Ascending aorta (tissue), 2 donors: ENCODE measurements at regions not wholly inside any gene's neighbourhood (a gene's known extent, or its start where the extent isn't known, plus 50 kb on each side); places are given as distances from the start of the nearest gene placed in this dataset.
"Not testable (repeated sequence)": the region's sequence is repeated elsewhere in the genome, so short reads cannot be mapped to it uniquely, and the experiment has no call there.

Source experiments
- DNase-seq, 2 donors: peaks; one replicate each; pipeline ENCODE4 v3.0.0-alpha.2; 2019; ENCODE audit warnings: low spot score in 2 of 2
- H3K27ac ChIP-seq, 2 donors: fragments of 200-600 bp; sonication (generic); one replicate each; pipeline ENCODE4 v1.5.1; 2016 to 2017; ENCODE audit warnings: mild to moderate bottlenecking in 1 of 2
- H3K27me3 ChIP-seq: fragments of 200-600 bp; sonication (generic); one replicate; pipeline ENCODE4 v1.5.1; 2017
- H3K36me3 ChIP-seq, 2 donors: fragments of 200-600 bp; sonication (generic); one replicate each; pipeline ENCODE4 v1.5.1; 2016
- H3K4me1 ChIP-seq, 2 donors: fragments of 200-600 bp; sonication (generic); one replicate each; pipeline ENCODE4 v1.5.1; 2016 to 2017; ENCODE audit warnings: mild to moderate bottlenecking in 1 of 2
- H3K4me3 ChIP-seq, 2 donors: fragments of 200-600 bp; sonication (generic); one replicate each; pipeline ENCODE4 v1.5.1; 2016 to 2017; ENCODE audit warnings: mild to moderate bottlenecking in 1 of 2
- H3K9me3 ChIP-seq, 2 donors: fragments of 200-600 bp; sonication (generic); one replicate each; pipeline ENCODE4 v1.5.1; 2016
- CTCF ChIP-seq, 3 experiments: fragments of 200-600 bp in 2 of 3; fragments of 450-650 bp in 1 of 3; sonication (generic) in 2 of 3; IDR thresholded peaks; one replicate each; pipeline ENCODE4 v1.5.1; 2016 to 2019; ENCODE audit warnings: antibody characterized with exemption in 3 of 3, mild to moderate bottlenecking in 1 of 3, moderate library complexity in 1 of 3
- intact Hi-C: fragments of 100-400 bp; cut with DNase I; formaldehyde crosslinking; loops from one replicate; pipeline ENCODE4 v1.15.1; 2023

DNA sequence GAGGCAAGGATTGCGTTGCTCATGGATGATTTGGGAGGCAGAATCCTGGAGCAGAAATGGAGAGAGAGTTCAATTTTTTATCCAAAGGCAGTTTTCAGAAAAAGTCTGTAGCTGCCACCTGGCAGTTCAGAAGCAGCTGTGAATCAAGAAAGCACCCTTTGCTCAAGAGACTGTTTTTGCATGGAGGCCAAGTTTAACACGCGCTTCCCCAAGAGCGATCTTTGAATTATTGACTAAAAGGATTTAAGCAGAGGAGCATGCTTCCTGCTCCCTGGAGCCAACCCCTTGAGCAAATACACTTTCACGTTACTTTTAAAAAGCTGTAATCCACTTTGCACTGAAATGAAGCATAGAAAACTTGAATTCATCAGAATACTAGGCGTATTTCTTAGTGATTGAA, 252.4 kb downstream of the RNF144A start:
- no peak overlapping the region for H3K4me3 ChIP-seq
- H3K36me3 ChIP-seq = no peaks in the 10 kb centered on the region
- no peak for TF ChIP-seq CTCF (IDR thresholded peaks at IDR 0.05)
- no peaks in the 10 kb centered on the region for H3K27me3 ChIP-seq
- intact Hi-C loops = no loop called here
- no peak for DNase-seq
- H3K27ac ChIP-seq = no peak overlapping the region
- no peaks in the 10 kb centered on the region for H3K4me1 ChIP-seq
- no peaks in the 10 kb centered on the region for H3K9me3 ChIP-seq

DNA sequence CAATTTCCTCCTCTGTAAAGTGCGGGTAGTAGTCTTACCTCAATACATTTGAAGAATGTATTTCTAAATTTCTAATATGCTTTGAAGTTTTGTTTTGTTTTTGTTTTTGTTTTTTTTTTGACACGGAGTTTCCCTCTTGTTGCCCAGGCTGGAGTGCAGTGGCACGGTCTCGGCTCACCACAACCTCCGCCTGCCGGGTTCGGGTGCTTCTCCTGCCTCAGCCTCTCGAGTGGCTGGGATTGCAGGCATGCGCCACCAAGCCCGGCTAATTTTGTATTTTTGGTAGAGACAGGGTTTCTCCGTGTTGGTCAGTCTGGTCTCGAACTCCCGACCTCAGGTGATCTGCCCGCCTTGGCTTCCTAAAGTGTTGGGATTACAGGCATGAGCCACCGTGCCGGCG, 261.8 kb downstream of the RNF144A start:
- DNase-seq, H3K4me1 ChIP-seq, H3K4me3 ChIP-seq, H3K27me3 ChIP-seq, H3K9me3 ChIP-seq, H3K27ac ChIP-seq, H3K36me3 ChIP-seq, intact Hi-C loops: not testable (repeated sequence)

- Histone ChIP-seq H3K4me3 (no peak overlapping the region), H3K27me3 (no peaks in the 10 kb centered on the region), H3K9me3 (no peaks in the 10 kb centered on the region), H3K36me3 (no peaks in the 10 kb centered on the region), H3K27ac (no peak overlapping the region), H3K4me1 (no peaks in the 10 kb centered on the region)
- intact Hi-C loops = no loop called here
- no peak for DNase-seq
- TF ChIP-seq CTCF (IDR thresholded peaks at IDR 0.05) = no peak
Observed at GRCh38 chr2:7180638-7181370, 263.6 kb downstream of the RNF144A start.

DNA sequence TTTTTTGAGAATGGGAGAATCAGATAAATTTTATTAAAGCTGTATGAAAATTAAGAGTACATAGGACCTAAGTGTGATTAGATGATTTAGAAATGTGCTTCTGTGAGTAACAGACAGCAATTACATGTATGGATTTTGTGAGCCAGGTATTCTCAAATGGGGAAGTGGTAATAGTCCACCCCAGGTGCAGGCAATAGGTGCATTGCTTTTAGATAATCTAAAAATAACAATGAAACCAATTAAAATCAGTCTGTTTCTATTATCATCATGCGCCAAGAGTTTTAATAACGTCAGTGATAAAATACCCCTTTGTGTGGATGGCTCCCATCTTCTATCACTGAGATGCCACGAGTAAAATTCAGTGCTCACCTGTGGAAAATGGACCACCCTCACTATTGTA, 265.3 kb downstream of the RNF144A start:
- Histone ChIP-seq H3K36me3 (no peaks in the 10 kb centered on the region), H3K4me3 (no peak overlapping the region), H3K4me1 (no peaks in the 10 kb centered on the region), H3K27me3 (no peaks in the 10 kb centered on the region), H3K27ac (no peak overlapping the region), H3K9me3 (no peaks in the 10 kb centered on the region)
- no peak for DNase-seq
- intact Hi-C loops = no loop called here
- TF ChIP-seq CTCF (IDR thresholded peaks at IDR 0.05) = no peak

DNA sequence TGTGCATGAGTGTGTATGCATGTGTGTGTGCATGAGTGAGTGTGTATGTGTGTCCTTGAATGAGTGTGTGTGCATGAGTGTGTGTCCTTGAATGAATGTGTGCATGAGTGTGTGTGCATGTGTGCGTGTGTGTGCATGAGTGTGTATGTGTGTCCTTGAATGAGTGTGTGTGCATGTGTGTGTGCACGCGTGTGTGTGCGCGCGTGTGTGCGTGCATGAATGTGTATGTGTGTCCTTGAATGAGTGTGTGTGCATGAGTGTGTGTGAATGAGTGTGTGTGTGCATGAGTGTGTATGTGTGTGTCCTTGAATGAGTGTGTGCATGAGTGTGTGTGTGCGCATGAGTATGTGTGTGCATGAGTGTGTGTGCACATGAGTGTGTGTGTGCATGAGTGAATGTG, 271.9 kb downstream of the RNF144A start:
- H3K27ac ChIP-seq = no peak overlapping the region
- H3K4me1 ChIP-seq = no peaks in the 10 kb centered on the region
- no peak for DNase-seq
- no peak for TF ChIP-seq CTCF (IDR thresholded peaks at IDR 0.05)
- H3K36me3 ChIP-seq = no peaks in the 10 kb centered on the region
- no peak overlapping the region for H3K4me3 ChIP-seq
- H3K9me3 ChIP-seq = no peaks in the 10 kb centered on the region
- intact Hi-C loops = no loop called here
- H3K27me3 ChIP-seq = no peaks in the 10 kb centered on the region

DNA sequence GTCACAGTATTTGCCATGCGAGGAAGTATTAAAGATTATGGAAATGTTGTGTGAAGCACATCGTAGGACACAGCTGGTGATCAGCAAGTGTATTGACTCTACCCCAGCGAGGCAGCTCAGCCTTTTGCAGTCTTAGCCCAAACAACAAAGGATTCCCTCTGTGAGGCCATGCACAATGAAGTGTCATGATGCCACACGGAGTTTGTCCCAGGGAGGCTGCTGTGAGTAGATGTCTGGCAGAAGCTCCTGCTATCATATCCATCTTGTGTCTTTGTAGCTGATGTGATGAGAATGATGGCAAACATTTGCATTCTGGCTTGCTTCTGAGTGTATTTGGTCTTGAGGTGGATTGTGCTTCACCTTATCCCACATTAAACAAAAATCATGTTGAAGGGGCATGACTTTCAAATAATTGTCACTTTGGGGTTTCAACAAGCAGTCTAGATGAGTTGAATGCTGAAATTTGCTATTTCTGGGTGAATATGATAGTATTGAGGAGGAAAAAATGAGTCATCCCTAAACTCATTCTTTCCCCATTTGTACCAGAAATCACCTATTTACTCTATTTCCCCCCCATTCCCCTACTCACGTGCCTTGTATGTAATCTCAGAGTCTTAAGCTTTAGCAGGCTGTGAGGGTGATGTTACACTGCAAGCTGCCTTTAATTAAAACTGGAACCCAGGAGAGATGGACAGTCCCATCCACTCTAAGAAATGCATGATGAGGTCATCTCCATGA, 273.5 kb downstream of the RNF144A start:
- intact Hi-C loops = no loop called here
- no peak for DNase-seq
- H3K36me3 ChIP-seq = no peaks in the 10 kb centered on the region
- H3K4me3 ChIP-seq = no peak overlapping the region
- no peaks in the 10 kb centered on the region for H3K27me3 ChIP-seq
- no peaks in the 10 kb centered on the region for H3K4me1 ChIP-seq
- no peak for TF ChIP-seq CTCF (IDR thresholded peaks at IDR 0.05)
- no peaks in the 10 kb centered on the region for H3K9me3 ChIP-seq
- H3K27ac ChIP-seq = no peak overlapping the region
